ENCODE measurements at regions not wholly inside any gene's neighbourhood (a gene's known extent, or its start where the extent isn't known, plus 50 kb on each side); places are given as distances from the start of the nearest gene placed in this dataset.

GRCh38 chr3:56974247-56974930 is 86.1 kb upstream of the SPATA12 start:
- no peaks in the 10 kb centered on the region for H3K9me3 ChIP-seq (ENCODE audit: control insufficient read depth, insufficient read depth, low read depth, low read length)
- H3K4me1 ChIP-seq (ENCODE audit: control insufficient read depth, insufficient read depth, low read length), result no peaks in the 10 kb centered on the region
- H3K27me3 ChIP-seq (ENCODE audit: control insufficient read depth, insufficient read depth, low read length), result no peaks in the 10 kb centered on the region
- no peak overlapping the region for H3K27ac ChIP-seq (ENCODE audit: low read depth, low read length)
- no peak overlapping the region for H3K4me3 ChIP-seq (ENCODE audit: low read depth, low read length)
- H3K9ac ChIP-seq (ENCODE audit: low read length), result no peak overlapping the region
- H3K36me3 ChIP-seq (ENCODE audit: control insufficient read depth, insufficient read depth, low read length), result no peaks in the 10 kb centered on the region

GRCh38 chr3:56971816-56972215 is 88.6 kb upstream of the SPATA12 start:
- Histone ChIP-seq H3K27me3 (ENCODE audit: control insufficient read depth, insufficient read depth, low read length) (no peaks in the 10 kb centered on the region), H3K4me1 (ENCODE audit: control insufficient read depth, insufficient read depth, low read length) (no peaks in the 10 kb centered on the region), H3K9me3 (ENCODE audit: control insufficient read depth, insufficient read depth, low read depth, low read length) (no peaks in the 10 kb centered on the region), H3K4me3 (ENCODE audit: low read depth, low read length) (no peak overlapping the region), H3K36me3 (ENCODE audit: control insufficient read depth, insufficient read depth, low read length) (no peaks in the 10 kb centered on the region), H3K27ac (ENCODE audit: low read depth, low read length) (no peak overlapping the region), H3K9ac (ENCODE audit: low read length) (no peak overlapping the region)

- H3K27me3 ChIP-seq (ENCODE audit: control insufficient read depth, insufficient read depth, low read length), result no peaks in the 10 kb centered on the region
- no peaks in the 10 kb centered on the region for H3K36me3 ChIP-seq (ENCODE audit: control insufficient read depth, insufficient read depth, low read length)
Measured at GRCh38 chr3:56971261-56971660, 89.2 kb upstream of the SPATA12 start.

GRCh38 chr3:56970461-56970879 is 90.0 kb upstream of the SPATA12 start:
- no peak overlapping the region for H3K27ac ChIP-seq (ENCODE audit: low read depth, low read length)

More at GRCh38 chr3:56971261-56971660, 89.2 kb upstream of the SPATA12 start:
- Histone ChIP-seq H3K9me3 (ENCODE audit: control insufficient read depth, insufficient read depth, low read depth, low read length) (no peaks in the 10 kb centered on the region), H3K9ac (ENCODE audit: low read length) (no peak overlapping the region), H3K27ac (ENCODE audit: low read depth, low read length) (no peak overlapping the region), H3K4me1 (ENCODE audit: control insufficient read depth, insufficient read depth, low read length) (no peaks in the 10 kb centered on the region), H3K4me3 (ENCODE audit: low read depth, low read length) (no peak overlapping the region)

GRCh38 chr3:56969851-56970250 is 90.6 kb upstream of the SPATA12 start:
- no peak overlapping the region for H3K27ac ChIP-seq (ENCODE audit: low read depth, low read length)
- no peak overlapping the region for H3K9ac ChIP-seq (ENCODE audit: low read length)
- H3K27me3 ChIP-seq (ENCODE audit: control insufficient read depth, insufficient read depth, low read length), result no peaks in the 10 kb centered on the region
- no peaks in the 10 kb centered on the region for H3K4me1 ChIP-seq (ENCODE audit: control insufficient read depth, insufficient read depth, low read length)
- no peak overlapping the region for H3K4me3 ChIP-seq (ENCODE audit: low read depth, low read length)
- no peaks in the 10 kb centered on the region for H3K9me3 ChIP-seq (ENCODE audit: control insufficient read depth, insufficient read depth, low read depth, low read length)
- H3K36me3 ChIP-seq (ENCODE audit: control insufficient read depth, insufficient read depth, low read length), result no peaks in the 10 kb centered on the region

More at GRCh38 chr3:56970461-56970879, 90.0 kb upstream of the SPATA12 start:
- Histone ChIP-seq H3K36me3 (ENCODE audit: control insufficient read depth, insufficient read depth, low read length) (no peaks in the 10 kb centered on the region), H3K9ac (ENCODE audit: low read length) (no peak overlapping the region), H3K4me1 (ENCODE audit: control insufficient read depth, insufficient read depth, low read length) (no peaks in the 10 kb centered on the region), H3K4me3 (ENCODE audit: low read depth, low read length) (no peak overlapping the region), H3K9me3 (ENCODE audit: control insufficient read depth, insufficient read depth, low read depth, low read length) (no peaks in the 10 kb centered on the region), H3K27me3 (ENCODE audit: control insufficient read depth, insufficient read depth, low read length) (no peaks in the 10 kb centered on the region)

- Histone ChIP-seq H3K9ac (ENCODE audit: low read length) (no peak overlapping the region), H3K27ac (ENCODE audit: low read depth, low read length) (no peak overlapping the region), H3K36me3 (ENCODE audit: control insufficient read depth, insufficient read depth, low read length) (no peaks in the 10 kb centered on the region), H3K9me3 (ENCODE audit: control insufficient read depth, insufficient read depth, low read depth, low read length) (no peaks in the 10 kb centered on the region), H3K4me3 (ENCODE audit: low read depth, low read length) (no peak overlapping the region), H3K4me1 (ENCODE audit: control insufficient read depth, insufficient read depth, low read length) (peaks cover 2% of the 10 kb centered on the region; the same call in 1 of the 2 replicates), H3K27me3 (ENCODE audit: control insufficient read depth, insufficient read depth, low read length) (no peaks in the 10 kb centered on the region)
Measured at GRCh38 chr3:56966509-56966908, 94.0 kb upstream of the SPATA12 start.

GRCh38 chr3:56966104-56966503 is 94.4 kb upstream of the SPATA12 start:
- Histone ChIP-seq H3K4me3 (ENCODE audit: low read depth, low read length) (no peak overlapping the region), H3K36me3 (ENCODE audit: control insufficient read depth, insufficient read depth, low read length) (no peaks in the 10 kb centered on the region), H3K4me1 (ENCODE audit: control insufficient read depth, insufficient read depth, low read length) (peaks cover 2% of the 10 kb centered on the region; the same call in 1 of the 2 replicates), H3K9ac (ENCODE audit: low read length) (no peak overlapping the region), H3K27me3 (ENCODE audit: control insufficient read depth, insufficient read depth, low read length) (no peaks in the 10 kb centered on the region), H3K27ac (ENCODE audit: low read depth, low read length) (no peak overlapping the region), H3K9me3 (ENCODE audit: control insufficient read depth, insufficient read depth, low read depth, low read length) (no peaks in the 10 kb centered on the region)

- Histone ChIP-seq H3K4me3 (ENCODE audit: low read depth, low read length) (no peak overlapping the region), H3K27me3 (ENCODE audit: control insufficient read depth, insufficient read depth, low read length) (no peaks in the 10 kb centered on the region), H3K27ac (ENCODE audit: low read depth, low read length) (no peak overlapping the region), H3K9me3 (ENCODE audit: control insufficient read depth, insufficient read depth, low read depth, low read length) (no peaks in the 10 kb centered on the region), H3K36me3 (ENCODE audit: control insufficient read depth, insufficient read depth, low read length) (no peaks in the 10 kb centered on the region), H3K9ac (ENCODE audit: low read length) (no peak overlapping the region), H3K4me1 (ENCODE audit: control insufficient read depth, insufficient read depth, low read length) (peaks cover 2% of the 10 kb centered on the region; the same call in 1 of the 2 replicates)
Measured at GRCh38 chr3:56962922-56963321, 97.5 kb upstream of the SPATA12 start.

GRCh38 chr3:56962206-56962605 is 98.3 kb upstream of the SPATA12 start:
- H3K36me3 ChIP-seq (ENCODE audit: control insufficient read depth, insufficient read depth, low read length), result no peaks in the 10 kb centered on the region
- no peak overlapping the region for H3K27ac ChIP-seq (ENCODE audit: low read depth, low read length)
- H3K9ac ChIP-seq (ENCODE audit: low read length), result no peak overlapping the region
- peaks cover 2% of the 10 kb centered on the region; the same call in 1 of the 2 replicates for H3K4me1 ChIP-seq (ENCODE audit: control insufficient read depth, insufficient read depth, low read length)
- no peaks in the 10 kb centered on the region for H3K27me3 ChIP-seq (ENCODE audit: control insufficient read depth, insufficient read depth, low read length)
- H3K4me3 ChIP-seq (ENCODE audit: low read depth, low read length), result no peak overlapping the region
- no peaks in the 10 kb centered on the region for H3K9me3 ChIP-seq (ENCODE audit: control insufficient read depth, insufficient read depth, low read depth, low read length)

GRCh38 chr3:56960234-56960917 is 100.1 kb upstream of the SPATA12 start:
- Histone ChIP-seq H3K27me3 (ENCODE audit: control insufficient read depth, insufficient read depth, low read length) (no peaks in the 10 kb centered on the region), H3K36me3 (ENCODE audit: control insufficient read depth, insufficient read depth, low read length) (no peaks in the 10 kb centered on the region), H3K9ac (ENCODE audit: low read length) (no peak overlapping the region), H3K9me3 (ENCODE audit: control insufficient read depth, insufficient read depth, low read depth, low read length) (no peaks in the 10 kb centered on the region), H3K4me1 (ENCODE audit: control insufficient read depth, insufficient read depth, low read length) (peaks cover 2% of the 10 kb centered on the region; the same call in 1 of the 2 replicates), H3K4me3 (ENCODE audit: low read depth, low read length) (no peak overlapping the region), H3K27ac (ENCODE audit: low read depth, low read length) (no peak overlapping the region)

- Histone ChIP-seq H3K36me3 (ENCODE audit: control insufficient read depth, insufficient read depth, low read length) (no peaks in the 10 kb centered on the region), H3K9ac (ENCODE audit: low read length) (no peak overlapping the region), H3K9me3 (ENCODE audit: control insufficient read depth, insufficient read depth, low read depth, low read length) (no peaks in the 10 kb centered on the region), H3K27me3 (ENCODE audit: control insufficient read depth, insufficient read depth, low read length) (no peaks in the 10 kb centered on the region), H3K4me1 (ENCODE audit: control insufficient read depth, insufficient read depth, low read length) (peaks cover 2% of the 10 kb centered on the region; the same call in 1 of the 2 replicates), H3K27ac (ENCODE audit: low read depth, low read length) (no peak overlapping the region), H3K4me3 (ENCODE audit: low read depth, low read length) (no peak overlapping the region)
Measured at GRCh38 chr3:56958879-56959278, 101.6 kb upstream of the SPATA12 start.
